Osteocyte (in vitro differentiated cells): ENCODE measurements at regions not wholly inside any gene's neighbourhood (a gene's known extent, or its start where the extent isn't known, plus 50 kb on each side); places are given as distances from the start of the nearest gene placed in this dataset.

Experiments used
- DNase-seq: peaks from one replicate; pipeline ENCODE4 v3.0.0; 2021; ENCODE audit warnings: mixed read lengths; ENCODE audit not compliant: unreplicated experiment; ENCODE audit errors: extremely low spot score
- H3K27ac Mint-ChIP-seq: one replicate; pipeline ENCODE4 v1.8.0; 2021; ENCODE audit warnings: mild to moderate bottlenecking, mixed read lengths; ENCODE audit not compliant: unreplicated experiment
- H3K27me3 Mint-ChIP-seq: one replicate; pipeline ENCODE4 v1.8.0; 2021; ENCODE audit warnings: mixed read lengths; ENCODE audit not compliant: unreplicated experiment
- H3K36me3 Mint-ChIP-seq: one replicate; pipeline ENCODE4 v1.8.0; 2021; ENCODE audit warnings: mixed read lengths; ENCODE audit not compliant: unreplicated experiment
- H3K4me1 Mint-ChIP-seq: one replicate; pipeline ENCODE4 v1.8.0; 2021; ENCODE audit warnings: mixed read lengths; ENCODE audit not compliant: unreplicated experiment
- H3K4me3 Mint-ChIP-seq: one replicate; pipeline ENCODE4 v1.8.0; 2021; ENCODE audit warnings: mild to moderate bottlenecking, moderate library complexity, mixed read lengths; ENCODE audit not compliant: unreplicated experiment
- H3K9me3 Mint-ChIP-seq: one replicate; pipeline ENCODE4 v1.8.0; 2021; ENCODE audit warnings: mixed read lengths; ENCODE audit not compliant: unreplicated experiment
- TF ChIP-seq, protein P1 (sequence below): fragments of 200-600 bp; sonication (generic); IDR thresholded peaks from 2 replicates; pipeline ENCODE4 v1.5.0; 2021; ENCODE audit warnings: antibody characterized with exemption, mild to moderate bottlenecking, moderate library complexity

DNA sequence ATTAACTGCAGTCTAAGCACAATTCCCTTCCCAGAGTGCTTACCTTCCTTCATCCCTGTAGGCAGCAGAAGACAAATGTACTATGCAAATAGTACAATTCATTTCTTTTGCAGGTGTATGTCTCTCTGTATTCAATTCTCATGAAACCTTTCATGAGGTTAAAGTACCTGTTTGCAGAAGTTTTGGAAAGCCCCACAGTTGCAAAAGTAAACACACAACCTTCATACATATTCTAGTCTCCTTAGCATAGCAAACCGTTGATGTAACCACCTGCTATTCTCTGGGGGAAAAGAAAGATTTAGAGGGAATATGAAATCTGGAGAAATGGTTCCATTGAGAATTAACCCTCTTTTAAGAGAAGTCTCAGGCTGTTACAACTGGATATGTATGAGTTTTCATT, 200.3 kb upstream of the SUCLG2 start:
- TF ChIP-seq, protein P1, sequence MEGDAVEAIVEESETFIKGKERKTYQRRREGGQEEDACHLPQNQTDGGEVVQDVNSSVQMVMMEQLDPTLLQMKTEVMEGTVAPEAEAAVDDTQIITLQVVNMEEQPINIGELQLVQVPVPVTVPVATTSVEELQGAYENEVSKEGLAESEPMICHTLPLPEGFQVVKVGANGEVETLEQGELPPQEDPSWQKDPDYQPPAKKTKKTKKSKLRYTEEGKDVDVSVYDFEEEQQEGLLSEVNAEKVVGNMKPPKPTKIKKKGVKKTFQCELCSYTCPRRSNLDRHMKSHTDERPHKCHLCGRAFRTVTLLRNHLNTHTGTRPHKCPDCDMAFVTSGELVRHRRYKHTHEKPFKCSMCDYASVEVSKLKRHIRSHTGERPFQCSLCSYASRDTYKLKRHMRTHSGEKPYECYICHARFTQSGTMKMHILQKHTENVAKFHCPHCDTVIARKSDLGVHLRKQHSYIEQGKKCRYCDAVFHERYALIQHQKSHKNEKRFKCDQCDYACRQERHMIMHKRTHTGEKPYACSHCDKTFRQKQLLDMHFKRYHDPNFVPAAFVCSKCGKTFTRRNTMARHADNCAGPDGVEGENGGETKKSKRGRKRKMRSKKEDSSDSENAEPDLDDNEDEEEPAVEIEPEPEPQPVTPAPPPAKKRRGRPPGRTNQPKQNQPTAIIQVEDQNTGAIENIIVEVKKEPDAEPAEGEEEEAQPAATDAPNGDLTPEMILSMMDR, result no peak
- H3K4me3 Mint-ChIP-seq, result no peak overlapping the region
- no peak overlapping the region for H3K27ac Mint-ChIP-seq
- no peaks in the 10 kb centered on the region for H3K9me3 Mint-ChIP-seq
- H3K4me1 Mint-ChIP-seq, result no peaks in the 10 kb centered on the region
- DNase-seq, result no peak
- no peaks in the 10 kb centered on the region for H3K27me3 Mint-ChIP-seq
- no peaks in the 10 kb centered on the region for H3K36me3 Mint-ChIP-seq

DNA sequence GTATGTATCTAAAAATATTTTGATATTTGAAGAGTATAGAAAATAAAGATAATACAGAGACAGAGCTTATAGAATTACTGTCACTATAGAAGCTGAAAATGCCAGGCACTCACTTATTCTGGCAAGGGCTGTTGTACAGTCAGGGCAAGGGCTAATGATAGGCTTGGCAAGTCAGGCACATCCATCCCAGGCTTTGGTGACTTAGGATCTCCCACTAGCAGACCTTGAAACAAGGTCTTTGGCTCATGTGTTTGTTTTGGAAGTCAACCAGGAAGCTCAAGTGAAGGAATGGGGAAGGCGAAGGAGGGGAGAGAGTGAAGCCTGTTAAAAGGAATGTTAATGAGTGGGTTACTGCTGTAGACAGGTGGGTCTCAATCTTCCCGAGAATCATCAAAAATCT, 199.1 kb upstream of the SUCLG2 start:
- Mint-ChIP-seq H3K9me3 (no peaks in the 10 kb centered on the region), H3K4me1 (no peaks in the 10 kb centered on the region), H3K4me3 (no peak overlapping the region), H3K27ac (no peak overlapping the region), H3K27me3 (no peaks in the 10 kb centered on the region), H3K36me3 (no peaks in the 10 kb centered on the region)
- TF ChIP-seq, protein P1, result no peak
- DNase-seq, result no peak

DNA sequence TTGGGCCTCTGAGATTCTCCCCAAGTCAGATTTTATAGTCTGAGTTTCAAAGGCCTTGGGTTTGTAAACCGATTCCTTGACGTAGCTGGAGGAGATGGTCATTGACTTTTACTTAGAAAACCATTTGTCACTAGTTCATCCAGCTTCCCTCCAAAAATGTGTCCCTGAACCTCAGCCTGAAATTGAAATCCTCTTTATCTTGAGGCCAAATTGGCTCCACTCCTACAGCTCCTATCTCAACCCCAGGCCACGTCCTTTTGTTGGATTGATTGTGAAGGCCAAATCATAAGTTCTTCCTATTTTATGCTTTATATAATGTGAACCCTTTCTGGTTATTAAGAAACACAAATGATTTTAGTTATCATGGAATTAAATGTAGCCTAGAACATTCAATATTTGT, 193.9 kb upstream of the SUCLG2 start:
- H3K36me3 Mint-ChIP-seq, result no peaks in the 10 kb centered on the region
- peaks cover 3% of the 10 kb centered on the region for H3K4me1 Mint-ChIP-seq
- no peak for DNase-seq
- no peak overlapping the region for H3K4me3 Mint-ChIP-seq
- no peaks in the 10 kb centered on the region for H3K9me3 Mint-ChIP-seq
- TF ChIP-seq, protein P1, result no peak
- no peak overlapping the region for H3K27ac Mint-ChIP-seq
- no peaks in the 10 kb centered on the region for H3K27me3 Mint-ChIP-seq

DNA sequence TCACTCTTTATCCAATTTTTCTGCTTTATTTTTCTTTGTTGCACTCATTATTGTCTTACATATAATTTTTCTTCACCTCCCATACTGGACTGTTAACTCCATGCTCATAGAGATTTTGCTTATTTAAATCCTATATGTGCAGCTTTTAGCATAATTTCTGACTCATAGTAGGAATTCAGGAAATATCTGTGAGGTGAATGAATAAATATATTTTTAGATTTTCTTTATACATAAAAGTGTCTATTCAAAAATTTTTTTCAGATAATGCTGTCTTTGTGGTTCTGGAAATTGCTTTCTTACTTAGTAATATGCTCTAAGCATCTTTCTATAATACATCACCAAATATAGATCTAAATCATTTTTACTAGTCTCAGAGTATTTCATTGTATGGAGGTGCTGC, 191.8 kb upstream of the SUCLG2 start:
- TF ChIP-seq, protein P1, result no peak
- no peaks in the 10 kb centered on the region for H3K27me3 Mint-ChIP-seq
- DNase-seq, result no peak
- no peak overlapping the region for H3K4me3 Mint-ChIP-seq
- H3K9me3 Mint-ChIP-seq, result no peaks in the 10 kb centered on the region
- H3K4me1 Mint-ChIP-seq, result peaks cover 3% of the 10 kb centered on the region
- H3K36me3 Mint-ChIP-seq, result no peaks in the 10 kb centered on the region
- H3K27ac Mint-ChIP-seq, result no peak overlapping the region

DNA sequence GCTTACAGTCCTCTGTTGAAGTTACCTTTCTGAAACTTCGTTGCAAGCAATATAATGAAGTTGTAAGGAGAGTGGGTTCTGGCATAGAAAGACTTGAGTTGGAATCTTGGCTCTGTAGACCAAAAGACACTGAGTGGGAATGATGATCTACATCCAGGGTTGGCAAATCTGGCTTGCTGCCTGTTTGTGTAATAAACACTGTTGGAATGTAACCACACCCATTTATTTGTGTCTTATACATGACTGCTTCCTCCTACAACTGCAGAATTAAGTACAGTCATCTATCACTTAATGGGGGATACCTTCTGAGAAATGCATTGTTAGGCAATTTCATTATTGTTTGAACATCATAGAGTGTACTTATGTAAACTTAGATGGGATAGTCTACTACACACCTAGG, 178.4 kb upstream of the SUCLG2 start:
- H3K27ac Mint-ChIP-seq, result no peak overlapping the region

More for the DNA sequence above, 178.4 kb upstream of the SUCLG2 start:
- TF ChIP-seq, protein P1, result no peak
- no peak for DNase-seq
- Mint-ChIP-seq H3K27me3 (no peaks in the 10 kb centered on the region), H3K4me1 (no peaks in the 10 kb centered on the region), H3K36me3 (no peaks in the 10 kb centered on the region), H3K9me3 (peaks cover 28% of the 10 kb centered on the region), H3K4me3 (no peak overlapping the region)
